ENCODE measurements at regions not wholly inside any gene's neighbourhood (a gene's known extent, or its start where the extent isn't known, plus 50 kb on each side); places are given as distances from the start of the nearest gene placed in this dataset.

- DNase-seq (ENCODE audit: low read depth): no peak
Measured at GRCh38 chr17:73815474-73815873, 171.2 kb upstream of the SDK2 start.

- DNase-seq (ENCODE audit: low read depth): no peak
Measured at GRCh38 chr17:73819440-73820395, 175.5 kb upstream of the SDK2 start.

GRCh38 chr17:73820686-73821448 is 176.6 kb upstream of the SDK2 start:
- DNase-seq (ENCODE audit: low read depth): no peak

GRCh38 chr17:73821665-73822064 is 177.4 kb upstream of the SDK2 start:
- no peak for DNase-seq (ENCODE audit: low read depth)

GRCh38 chr17:73822371-73822770 is 178.1 kb upstream of the SDK2 start:
- no peak for DNase-seq (ENCODE audit: low read depth)

- no peak for DNase-seq (ENCODE audit: low read depth)
Measured at GRCh38 chr17:73823684-73824083, 179.4 kb upstream of the SDK2 start.

- DNase-seq (ENCODE audit: low read depth): no peak
Measured at GRCh38 chr17:73824321-73824720, 180.1 kb upstream of the SDK2 start.

- DNase-seq (ENCODE audit: low read depth): no peak
Measured at GRCh38 chr17:73826181-73826871, 182.1 kb upstream of the SDK2 start.

- no peak for DNase-seq (ENCODE audit: low read depth)
Measured at GRCh38 chr17:73826872-73827228, 182.6 kb upstream of the SDK2 start.

GRCh38 chr17:73827627-73828291 is 183.5 kb upstream of the SDK2 start:
- DNase-seq (ENCODE audit: low read depth): no peak

- DNase-seq (ENCODE audit: low read depth): no peak
Measured at GRCh38 chr17:73829676-73830280, 185.5 kb upstream of the SDK2 start.

- no peak for DNase-seq (ENCODE audit: low read depth)
Measured at GRCh38 chr17:73831699-73832098, 187.5 kb upstream of the SDK2 start.

GRCh38 chr17:73833775-73834488 is 189.7 kb upstream of the SDK2 start:
- DNase-seq (ENCODE audit: low read depth): no peak

- no peak for DNase-seq (ENCODE audit: low read depth)
Measured at GRCh38 chr17:73834684-73835343, 190.6 kb upstream of the SDK2 start.

GRCh38 chr17:73835605-73836004 is 191.4 kb upstream of the SDK2 start:
- DNase-seq (ENCODE audit: low read depth): no peak

GRCh38 chr17:73838815-73839214 is 194.6 kb upstream of the SDK2 start:
- no peak for DNase-seq (ENCODE audit: low read depth)

- DNase-seq (ENCODE audit: low read depth): no peak
Measured at GRCh38 chr17:73840829-73841228, 196.6 kb upstream of the SDK2 start.

GRCh38 chr17:73841431-73842060 is 197.3 kb upstream of the SDK2 start:
- no peak for DNase-seq (ENCODE audit: low read depth)

- no peak for DNase-seq (ENCODE audit: low read depth)
Measured at GRCh38 chr17:73847952-73848351, 203.7 kb upstream of the SDK2 start.

GRCh38 chr17:73850426-73850825 is 206.2 kb upstream of the SDK2 start:
- no peak for DNase-seq (ENCODE audit: low read depth)

Data from stimulated activated CD8-positive, alpha-beta memory T cell treated with anti-CD3 and anti-CD28 coated beads, Interleukin-15, amount 100 ng/mL, for 1 hour (primary cell).